LoVo (cell line): ENCODE measurements at regions not wholly inside any gene's neighbourhood (a gene's known extent, or its start where the extent isn't known, plus 50 kb on each side); places are given as distances from the start of the nearest gene placed in this dataset.
"Not testable (repeated sequence)": the region's sequence is repeated elsewhere in the genome, so short reads cannot be mapped to it uniquely, and the experiment has no call there.

Experiments
- DNase-seq: peaks from one replicate; pipeline ENCODE4 v3.0.0-alpha.2; 2016; ENCODE audit warnings: low spot score

- no peak for DNase-seq
These were observed 445.0 kb downstream of the ZNF536 start for GRCh38 chr19:30817197-30817596.

GRCh38 chr19:30815889-30816580 lies 443.9 kb downstream of the ZNF536 start:
- no peak for DNase-seq

- DNase-seq: no peak
These were observed 440.0 kb downstream of the ZNF536 start for GRCh38 chr19:30812099-30812678.

GRCh38 chr19:30811397-30812098 lies 439.4 kb downstream of the ZNF536 start:
- no peak for DNase-seq

- DNase-seq: no peak
These were observed 438.5 kb downstream of the ZNF536 start for GRCh38 chr19:30810726-30811125.

- no peak for DNase-seq
These were observed 435.1 kb downstream of the ZNF536 start for GRCh38 chr19:30807278-30807677.

GRCh38 chr19:30806311-30806710 lies 434.1 kb downstream of the ZNF536 start:
- no peak for DNase-seq

- DNase-seq: no peak
These were observed 432.6 kb downstream of the ZNF536 start for GRCh38 chr19:30804751-30805150.

GRCh38 chr19:30804333-30804732 lies 432.1 kb downstream of the ZNF536 start:
- not testable (repeated sequence) for DNase-seq

GRCh38 chr19:30802424-30803013 lies 430.3 kb downstream of the ZNF536 start:
- no peak for DNase-seq

- DNase-seq: no peak
These were observed 427.9 kb downstream of the ZNF536 start for GRCh38 chr19:30799865-30800755.

- DNase-seq: no peak
These were observed 423.5 kb downstream of the ZNF536 start for GRCh38 chr19:30795727-30796126.

GRCh38 chr19:30792561-30793505 lies 420.6 kb downstream of the ZNF536 start:
- DNase-seq: no peak

- no peak for DNase-seq
These were observed 418.9 kb downstream of the ZNF536 start for GRCh38 chr19:30791088-30791487.

- DNase-seq: no peak
These were observed 418.0 kb downstream of the ZNF536 start for GRCh38 chr19:30790056-30790680.

GRCh38 chr19:30788105-30788765 lies 416.1 kb downstream of the ZNF536 start:
- no peak for DNase-seq

- DNase-seq: no peak
These were observed 413.4 kb downstream of the ZNF536 start for GRCh38 chr19:30785458-30786137.

GRCh38 chr19:30784850-30785457 lies 412.8 kb downstream of the ZNF536 start:
- DNase-seq: peak; percentile 2

GRCh38 chr19:30783936-30784335 lies 411.8 kb downstream of the ZNF536 start:
- no peak for DNase-seq
